NB4 (cell line): ENCODE measurements at regions not wholly inside any gene's neighbourhood (a gene's known extent, or its start where the extent isn't known, plus 50 kb on each side); places are given as distances from the start of the nearest gene placed in this dataset.
"Not testable (repeated sequence)": the region's sequence is repeated elsewhere in the genome, so short reads cannot be mapped to it uniquely, and the experiment has no call there.

Source experiments
- DNase-seq: peaks from one replicate; pipeline ENCODE4 v3.0.0; 2010; ENCODE audit warnings: low read depth
- H3K4me3 ChIP-seq: one replicate; pipeline ENCODE4 v1.5.1; 2011; ENCODE audit warnings: mild to moderate bottlenecking, low read depth, low read length, moderate library complexity
- CTCF ChIP-seq: IDR thresholded peaks from one replicate; pipeline ENCODE4 v1.5.1; 2012; ENCODE audit warnings: low read depth, low read length
- MAX ChIP-seq: IDR thresholded peaks from 2 replicates; pipeline ENCODE4 v1.6.1; 2011; ENCODE audit warnings: low read depth, low read length
- MYC ChIP-seq: IDR thresholded peaks from 2 replicates; pipeline ENCODE4 v1.6.1; 2011; ENCODE audit warnings: low read depth, low read length
- POLR2A ChIP-seq: IDR thresholded peaks from 2 replicates; pipeline ENCODE4 v1.6.1; 2011; ENCODE audit warnings: mild to moderate bottlenecking; ENCODE audit not compliant: insufficient read length; ENCODE audit errors: extremely low read depth

- DNase-seq = peak; percentile 84
- no peak overlapping the region for H3K4me3 ChIP-seq
- TF ChIP-seq POLR2A = no peak
Measured at GRCh38 chr6:144528743-144529425, 243.7 kb downstream of the UTRN start.

GRCh38 chr6:144530118-144530517 lies 245.0 kb downstream of the UTRN start:
- no peak overlapping the region for H3K4me3 ChIP-seq
- no peak for DNase-seq
- no peak for TF ChIP-seq POLR2A
- no peak for TF ChIP-seq MYC
- TF ChIP-seq MAX = no peak
- no peak for TF ChIP-seq CTCF

GRCh38 chr6:144532238-144532637 lies 247.1 kb downstream of the UTRN start:
- not testable (repeated sequence) for DNase-seq, H3K4me3 ChIP-seq

GRCh38 chr6:144534180-144534579 lies 249.0 kb downstream of the UTRN start:
- TF ChIP-seq MAX (no peak), POLR2A (no peak), CTCF (no peak), MYC (no peak)
- no peak for DNase-seq
- H3K4me3 ChIP-seq = no peak overlapping the region

GRCh38 chr6:144535630-144536029 lies 250.5 kb downstream of the UTRN start:
- TF ChIP-seq MYC (no peak), CTCF (no peak), MAX (no peak), POLR2A (no peak)
- no peak overlapping the region for H3K4me3 ChIP-seq
- peak; percentile 53 for DNase-seq

GRCh38 chr6:144536079-144536478 lies 250.9 kb downstream of the UTRN start:
- TF ChIP-seq POLR2A = no peak
- no peak for TF ChIP-seq MYC
- H3K4me3 ChIP-seq = no peak overlapping the region
- no peak for DNase-seq

- H3K4me3 ChIP-seq = peak overlapping the region; percentile 1
- DNase-seq = peak; percentile 96
- peak; percentile 38 for TF ChIP-seq POLR2A
- peak; percentile 87 for TF ChIP-seq MYC
- peak; percentile 57 for TF ChIP-seq MAX
- TF ChIP-seq CTCF = no peak
Measured at GRCh38 chr6:144543006-144543871, 258.1 kb downstream of the UTRN start.
